ENCODE measurements at regions not wholly inside any gene's neighbourhood (a gene's known extent, or its start where the extent isn't known, plus 50 kb on each side); places are given as distances from the start of the nearest gene placed in this dataset.
"Not testable (repeated sequence)": the region's sequence is repeated elsewhere in the genome, so short reads cannot be mapped to it uniquely, and the experiment has no call there.

GRCh38 chr9:78408388-78408787, 111.5 kb downstream of the PSAT1 start:
- no peak for TF ChIP-seq CTCF (IDR thresholded peaks at IDR 0.05; ENCODE audit: insufficient read depth, missing control alignments)
- no peak for FAIRE-seq
- DNase-seq (ENCODE audit: insufficient read length, low spot score), result no peak

- FAIRE-seq; DNase-seq (ENCODE audit: insufficient read length, low spot score): not testable (repeated sequence)
Observed at GRCh38 chr9:78409928-78410510, 113.1 kb downstream of the PSAT1 start.

GRCh38 chr9:78422309-78422708, 125.4 kb downstream of the PSAT1 start:
- FAIRE-seq (no peak), DNase-seq (ENCODE audit: insufficient read length, low spot score) (no peak)
- no peak for TF ChIP-seq CTCF (IDR thresholded peaks at IDR 0.05; ENCODE audit: insufficient read depth, missing control alignments)

- DNase-seq (ENCODE audit: insufficient read length, low spot score) (no peak), FAIRE-seq (no peak)
- TF ChIP-seq CTCF (IDR thresholded peaks at IDR 0.05; ENCODE audit: insufficient read depth, missing control alignments), result no peak
Observed at GRCh38 chr9:78424299-78424698, 127.4 kb downstream of the PSAT1 start.

- TF ChIP-seq CTCF (IDR thresholded peaks at IDR 0.05; ENCODE audit: insufficient read depth, missing control alignments), result no peak
- no peak for DNase-seq (ENCODE audit: insufficient read length, low spot score)
- no peak for FAIRE-seq
Observed at GRCh38 chr9:78428640-78429039, 131.7 kb downstream of the PSAT1 start.

- DNase-seq (ENCODE audit: insufficient read length, low spot score) (no peak), FAIRE-seq (no peak)
- no peak for TF ChIP-seq CTCF (IDR thresholded peaks at IDR 0.05; ENCODE audit: insufficient read depth, missing control alignments)
Observed at GRCh38 chr9:78430387-78430786, 133.5 kb downstream of the PSAT1 start.

- FAIRE-seq, result not testable (repeated sequence)
Observed at GRCh38 chr9:78431039-78431438, 134.1 kb downstream of the PSAT1 start.

GRCh38 chr9:78436873-78437272, 139.9 kb downstream of the PSAT1 start:
- no peak for TF ChIP-seq CTCF (IDR thresholded peaks at IDR 0.05; ENCODE audit: insufficient read depth, missing control alignments)
- DNase-seq (ENCODE audit: insufficient read length, low spot score), result no peak
- no peak for FAIRE-seq

More at GRCh38 chr9:78431039-78431438, 134.1 kb downstream of the PSAT1 start:
- not testable (repeated sequence) for DNase-seq (ENCODE audit: insufficient read length, low spot score)

Data from D721Med (cell line).